ENCODE measurements at regions not wholly inside any gene's neighbourhood (a gene's known extent, or its start where the extent isn't known, plus 50 kb on each side); places are given as distances from the start of the nearest gene placed in this dataset.

GRCh38 chr4:148757171-148757570 lies 315.0 kb upstream of the NR3C2 start:
- no peaks in the 10 kb centered on the region for H3K79me1 ChIP-seq (ENCODE audit: low read length)

DNA sequence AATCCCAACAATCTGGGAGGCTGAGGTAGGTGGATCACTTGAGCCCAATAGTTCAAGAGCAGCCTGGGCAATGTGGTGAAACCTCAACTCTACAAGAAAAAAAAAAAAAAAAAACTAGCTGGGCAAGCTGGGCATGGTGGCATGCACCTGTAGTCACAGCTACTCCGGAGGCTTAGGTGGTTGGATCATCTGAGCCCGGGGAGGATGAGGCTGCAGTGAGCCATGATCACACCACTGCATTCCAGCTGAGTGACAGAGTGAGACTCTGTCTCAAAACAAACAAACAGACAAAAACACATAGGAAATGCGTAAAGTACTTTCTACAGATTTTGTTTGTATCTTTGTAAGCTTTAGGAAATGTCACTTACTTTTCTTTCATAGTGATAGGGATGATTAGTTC lies 307.2 kb upstream of the NR3C2 start:
- peak; percentile 61 to 76 for DNase-seq
- no CpG with 5 or more reads among the region's 3 CpGs for WGBS (ENCODE audit: extremely low coverage, insufficient coverage, insufficient read length)
- Histone ChIP-seq H2BK12ac (ENCODE audit: low read length) (no peak overlapping the region), H3K23ac (ENCODE audit: low read length) (no peak overlapping the region), H3K27me3 (ENCODE audit: insufficient read depth, low read length) (no peaks in the 10 kb centered on the region), H3K4ac (ENCODE audit: low read depth, low read length) (no peak overlapping the region), H2BK5ac (ENCODE audit: low read depth, low read length, poor library complexity) (no peak overlapping the region), H4K8ac (ENCODE audit: low read depth, low read length) (no peak overlapping the region), H3K9ac (ENCODE audit: low read length) (no peak overlapping the region), H3K4me2 (ENCODE audit: low read length) (no peak overlapping the region), H3K14ac (ENCODE audit: low read length) (no peak overlapping the region), H3K9me3 (ENCODE audit: insufficient read depth, low read depth, low read length) (no peaks in the 10 kb centered on the region), H3K4me3 (ENCODE audit: low read depth, low read length) (no peak overlapping the region), H3K27ac (ENCODE audit: low read depth, low read length) (no peak overlapping the region), H3K79me1 (ENCODE audit: low read length) (no peaks in the 10 kb centered on the region), H4K12ac (ENCODE audit: low read depth, low read length) (no peak overlapping the region), H2BK120ac (ENCODE audit: insufficient read depth, low read length, poor library complexity) (no peak overlapping the region), H2AK5ac (ENCODE audit: low read length) (no peak overlapping the region), H3K18ac (ENCODE audit: low read length) (no peak overlapping the region), H3K79me2 (ENCODE audit: control insufficient read depth, insufficient read depth, low read length, poor library complexity) (no peaks in the 10 kb centered on the region), H2AFZ (ENCODE audit: insufficient read depth, low read length, poor library complexity) (no peak overlapping the region), H3K4me1 (ENCODE audit: control insufficient read depth in 1 of 2, insufficient read depth in 2 of 2, low read length in 2 of 2) (no peaks in the 10 kb centered on the region), H4K91ac (ENCODE audit: low read depth, low read length) (no peak overlapping the region), H3K36me3 (ENCODE audit: control insufficient read depth in 1 of 2, insufficient read depth in 2 of 2, low read length in 2 of 2) (no peaks in the 10 kb centered on the region)

More at GRCh38 chr4:148757171-148757570, 315.0 kb upstream of the NR3C2 start:
- Histone ChIP-seq H3K36me3 (ENCODE audit: control insufficient read depth in 1 of 2, insufficient read depth in 2 of 2, low read length in 2 of 2) (no peaks in the 10 kb centered on the region), H4K91ac (ENCODE audit: low read depth, low read length) (no peak overlapping the region), H2BK120ac (ENCODE audit: insufficient read depth, low read length, poor library complexity) (no peak overlapping the region), H2AFZ (ENCODE audit: insufficient read depth, low read length, poor library complexity) (no peak overlapping the region), H3K27ac (ENCODE audit: low read depth, low read length) (no peak overlapping the region), H3K4me3 (ENCODE audit: low read depth, low read length) (no peak overlapping the region), H4K12ac (ENCODE audit: low read depth, low read length) (no peak overlapping the region), H3K4me2 (ENCODE audit: low read length) (no peak overlapping the region), H3K79me2 (ENCODE audit: control insufficient read depth, insufficient read depth, low read length, poor library complexity) (no peaks in the 10 kb centered on the region), H3K9me3 (ENCODE audit: insufficient read depth, low read depth, low read length) (no peaks in the 10 kb centered on the region), H3K18ac (ENCODE audit: low read length) (no peak overlapping the region), H3K23ac (ENCODE audit: low read length) (no peak overlapping the region), H2BK5ac (ENCODE audit: low read depth, low read length, poor library complexity) (no peak overlapping the region), H2BK12ac (ENCODE audit: low read length) (no peak overlapping the region), H2AK5ac (ENCODE audit: low read length) (no peak overlapping the region), H4K8ac (ENCODE audit: low read depth, low read length) (no peak overlapping the region), H3K9ac (ENCODE audit: low read length) (no peak overlapping the region), H3K27me3 (ENCODE audit: insufficient read depth, low read length) (no peaks in the 10 kb centered on the region), H3K4me1 (ENCODE audit: control insufficient read depth in 1 of 2, insufficient read depth in 2 of 2, low read length in 2 of 2) (no peaks in the 10 kb centered on the region), H3K14ac (ENCODE audit: low read length) (no peak overlapping the region), H3K4ac (ENCODE audit: low read depth, low read length) (no peak overlapping the region)
- WGBS (ENCODE audit: extremely low coverage, insufficient coverage, insufficient read length): no CpG with 5 or more reads among the region's 1 CpG
- DNase-seq: peak in 1 of 2 donors; percentile 64

DNA sequence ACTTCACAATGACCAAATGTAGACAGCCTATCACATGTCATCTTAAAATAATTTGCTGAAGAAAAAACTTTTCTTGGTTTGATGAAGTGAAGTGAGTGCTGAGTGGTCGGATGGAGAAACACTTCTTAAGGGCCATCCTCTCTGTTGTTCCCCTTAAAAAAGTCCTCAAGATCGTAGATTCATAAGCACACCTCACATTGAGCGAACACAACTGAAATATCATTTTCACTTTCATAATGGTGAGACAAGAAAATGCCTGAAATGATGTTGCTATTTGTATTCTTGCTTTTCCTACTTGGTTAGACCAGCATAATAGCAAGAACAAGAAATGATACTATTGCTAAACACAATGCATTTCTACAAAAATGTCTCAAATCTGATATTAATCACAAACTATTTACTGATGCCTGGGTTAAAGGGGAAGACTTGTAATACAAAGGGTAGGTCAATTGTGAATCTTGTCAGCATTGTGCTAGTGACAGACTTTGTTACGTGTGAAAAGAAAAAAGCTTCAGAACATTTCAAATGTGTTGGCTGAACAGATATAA lies 305.6 kb upstream of the NR3C2 start:
- Histone ChIP-seq H2BK5ac (ENCODE audit: low read depth, low read length, poor library complexity) (no peak overlapping the region), H4K8ac (ENCODE audit: low read depth, low read length) (no peak overlapping the region), H3K23ac (ENCODE audit: low read length) (no peak overlapping the region), H2AK5ac (ENCODE audit: low read length) (no peak overlapping the region), H3K79me1 (ENCODE audit: low read length) (no peaks in the 10 kb centered on the region), H3K14ac (ENCODE audit: low read length) (no peak overlapping the region), H3K9ac (ENCODE audit: low read length) (no peak overlapping the region), H3K4me3 (ENCODE audit: low read depth, low read length) (no peak overlapping the region), H4K12ac (ENCODE audit: low read depth, low read length) (no peak overlapping the region), H2BK120ac (ENCODE audit: insufficient read depth, low read length, poor library complexity) (no peak overlapping the region), H3K27ac (ENCODE audit: low read depth, low read length) (no peak overlapping the region), H3K4me1 (ENCODE audit: control insufficient read depth in 1 of 2, insufficient read depth in 2 of 2, low read length in 2 of 2) (no peaks in the 10 kb centered on the region), H2BK12ac (ENCODE audit: low read length) (no peak overlapping the region), H3K27me3 (ENCODE audit: insufficient read depth, low read length) (no peaks in the 10 kb centered on the region), H3K36me3 (ENCODE audit: control insufficient read depth in 1 of 2, insufficient read depth in 2 of 2, low read length in 2 of 2) (no peaks in the 10 kb centered on the region), H4K91ac (ENCODE audit: low read depth, low read length) (no peak overlapping the region), H3K79me2 (ENCODE audit: control insufficient read depth, insufficient read depth, low read length, poor library complexity) (no peaks in the 10 kb centered on the region), H3K18ac (ENCODE audit: low read length) (no peak overlapping the region), H2AFZ (ENCODE audit: insufficient read depth, low read length, poor library complexity) (no peak overlapping the region), H3K9me3 (ENCODE audit: insufficient read depth, low read depth, low read length) (no peaks in the 10 kb centered on the region), H3K4me2 (ENCODE audit: low read length) (no peak overlapping the region), H3K4ac (ENCODE audit: low read depth, low read length) (no peak overlapping the region)
- peak in 1 of 2 donors; percentile 72 for DNase-seq
- WGBS (ENCODE audit: extremely low coverage, insufficient coverage, insufficient read length): no CpG with 5 or more reads among the region's 4 CpGs

DNA sequence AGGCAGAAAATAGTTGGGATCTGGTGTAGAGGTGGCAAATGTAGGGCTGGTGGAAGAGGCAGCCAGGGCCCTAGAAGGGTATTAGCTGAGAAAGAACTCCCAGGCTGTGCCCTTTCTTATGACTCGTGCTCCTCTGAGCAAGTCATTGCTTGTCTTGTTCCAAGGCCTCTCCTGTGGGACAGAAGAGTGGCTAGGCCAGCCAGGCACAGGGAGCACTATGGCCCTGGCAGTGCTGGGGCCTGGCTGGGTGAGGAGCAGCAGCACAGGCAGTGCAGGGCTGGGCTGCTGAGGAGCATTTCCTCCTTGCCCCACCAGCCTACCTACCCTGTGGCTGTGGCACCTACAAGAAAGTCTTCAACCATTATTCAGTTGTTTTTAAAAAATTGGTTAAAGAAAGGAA lies 298.5 kb upstream of the NR3C2 start:
- no peak for DNase-seq
- no peak overlapping the region for H2AFZ ChIP-seq (ENCODE audit: insufficient read depth, low read length, poor library complexity)
- H2AK5ac ChIP-seq (ENCODE audit: low read length): no peak overlapping the region
- H3K9me3 ChIP-seq (ENCODE audit: insufficient read depth, low read depth, low read length): no peaks in the 10 kb centered on the region
- no peaks in the 10 kb centered on the region for H3K36me3 ChIP-seq (ENCODE audit: control insufficient read depth in 1 of 2, insufficient read depth in 2 of 2, low read length in 2 of 2)
- no peak overlapping the region for H3K23ac ChIP-seq (ENCODE audit: low read length)
- H3K14ac ChIP-seq (ENCODE audit: low read length): no peak overlapping the region
- H4K91ac ChIP-seq (ENCODE audit: low read depth, low read length): no peak overlapping the region
- H3K27me3 ChIP-seq (ENCODE audit: insufficient read depth, low read length): no peaks in the 10 kb centered on the region
- H4K12ac ChIP-seq (ENCODE audit: low read depth, low read length): no peak overlapping the region
- H3K4me1 ChIP-seq (ENCODE audit: control insufficient read depth in 1 of 2, insufficient read depth in 2 of 2, low read length in 2 of 2): no peaks in the 10 kb centered on the region
- no peak overlapping the region for H3K4me3 ChIP-seq (ENCODE audit: low read depth, low read length)
- H2BK5ac ChIP-seq (ENCODE audit: low read depth, low read length, poor library complexity): no peak overlapping the region
- H3K9ac ChIP-seq (ENCODE audit: low read length): no peak overlapping the region
- H3K4ac ChIP-seq (ENCODE audit: low read depth, low read length): no peak overlapping the region
- H3K4me2 ChIP-seq (ENCODE audit: low read length): no peak overlapping the region
- H4K8ac ChIP-seq (ENCODE audit: low read depth, low read length): no peak overlapping the region
- no CpG with 5 or more reads among the region's 1 CpG for WGBS (ENCODE audit: extremely low coverage, insufficient coverage, insufficient read length)
- H2BK120ac ChIP-seq (ENCODE audit: insufficient read depth, low read length, poor library complexity): no peak overlapping the region
- H3K27ac ChIP-seq (ENCODE audit: low read depth, low read length): no peak overlapping the region
- no peak overlapping the region for H3K18ac ChIP-seq (ENCODE audit: low read length)
- no peak overlapping the region for H2BK12ac ChIP-seq (ENCODE audit: low read length)
- no peaks in the 10 kb centered on the region for H3K79me2 ChIP-seq (ENCODE audit: control insufficient read depth, insufficient read depth, low read length, poor library complexity)
- no peaks in the 10 kb centered on the region for H3K79me1 ChIP-seq (ENCODE audit: low read length)

All from trophoblast cell (in vitro differentiated cells and primary cell).